Mesenchymal stem cell (in vitro differentiated cells and primary cell): ENCODE measurements at regions not wholly inside any gene's neighbourhood (a gene's known extent, or its start where the extent isn't known, plus 50 kb on each side); places are given as distances from the start of the nearest gene placed in this dataset.
A peak's percentile ranks its signal among the peaks of the same experiment; 100 is the strongest.

Source experiments
- DNase-seq: peaks from one replicate; pipeline ENCODE4 v3.0.0-alpha.2; 2013
- H2AFZ ChIP-seq: one replicate; pipeline ENCODE4 v1.6.1; 2013; ENCODE audit warnings: low read depth, mild to moderate bottlenecking, control low read depth, inconsistent platforms, low read length, moderate library complexity
- H2AK5ac ChIP-seq: 2 replicates; pipeline ENCODE4 v1.6.1; 2013; ENCODE audit warnings: low read length, moderate library complexity, mild to moderate bottlenecking, inconsistent platforms; ENCODE audit not compliant: severe bottlenecking
- H2BK120ac ChIP-seq: one replicate; pipeline ENCODE4 v1.6.1; 2013; ENCODE audit warnings: low read depth, mild to moderate bottlenecking, inconsistent platforms, low read length, moderate library complexity
- H2BK12ac ChIP-seq, 2 experiments: one replicate each; pipeline ENCODE4 v1.6.1; 2013; ENCODE audit warnings: inconsistent platforms in 2 of 2, low read length in 2 of 2, mild to moderate bottlenecking in 2 of 2, moderate library complexity in 2 of 2, control low read depth in 1 of 2
- H2BK15ac ChIP-seq: one replicate; pipeline ENCODE4 v1.6.1; 2013; ENCODE audit warnings: mild to moderate bottlenecking, low read depth, inconsistent platforms; ENCODE audit not compliant: poor library complexity, severe bottlenecking
- H2BK5ac ChIP-seq: 2 replicates; pipeline ENCODE4 v1.6.1; 2013; ENCODE audit warnings: low read depth, mild to moderate bottlenecking, low read length, control low read depth, inconsistent platforms; ENCODE audit not compliant: poor library complexity, severe bottlenecking
- H3K14ac ChIP-seq, 2 experiments: one replicate each; pipeline ENCODE4 v1.6.1; 2013; ENCODE audit warnings: inconsistent platforms in 2 of 2, low read length in 2 of 2, control low read depth in 1 of 2, mild to moderate bottlenecking in 1 of 2, moderate library complexity in 1 of 2
- H3K18ac ChIP-seq, 2 experiments: one replicate each; pipeline ENCODE4 v1.6.1; 2013; ENCODE audit warnings: inconsistent platforms in 2 of 2, low read length in 2 of 2, control low read depth in 1 of 2, low read depth in 1 of 2, mild to moderate bottlenecking in 1 of 2
- H3K23ac ChIP-seq, 2 experiments: one replicate each; pipeline ENCODE4 v1.6.1; 2013; ENCODE audit warnings: inconsistent platforms in 2 of 2, low read length in 2 of 2, mild to moderate bottlenecking in 2 of 2, moderate library complexity in 2 of 2, control low read depth in 1 of 2
- H3K27ac ChIP-seq: 2 replicates; pipeline ENCODE4 v1.5.1; 2013; ENCODE audit warnings: mild to moderate bottlenecking, moderate library complexity, low read length, control low read depth, inconsistent platforms; ENCODE audit not compliant: poor library complexity, severe bottlenecking
- H3K27me3 ChIP-seq, 2 experiments: 2 replicates each; pipeline versions ENCODE4 v1.6.1 to v1.7.0; 2013; ENCODE audit warnings: low read length in 2 of 2, mild to moderate bottlenecking in 2 of 2, moderate library complexity in 2 of 2, control low read depth in 1 of 2, inconsistent platforms in 1 of 2; ENCODE audit not compliant: control insufficient read depth in 1 of 2, insufficient read depth in 1 of 2
- H3K36me3 ChIP-seq, 2 experiments: 2 replicates each; pipeline versions ENCODE4 v1.6.1 to v1.7.0; 2013; ENCODE audit warnings: low read length in 2 of 2, control low read depth in 1 of 2, inconsistent platforms in 1 of 2, low read depth in 1 of 2, mild to moderate bottlenecking in 1 of 2; ENCODE audit not compliant: insufficient read depth in 2 of 2, control insufficient read depth in 1 of 2
- H3K4ac ChIP-seq, 2 experiments: one replicate each; pipeline ENCODE4 v1.6.1; 2013; ENCODE audit warnings: inconsistent platforms in 2 of 2, low read length in 2 of 2, mild to moderate bottlenecking in 2 of 2, moderate library complexity in 2 of 2, control low read depth in 1 of 2, low read depth in 1 of 2
- H3K4me1 ChIP-seq: 2 replicates; pipeline ENCODE4 v1.6.1; 2013; ENCODE audit warnings: low read depth, low read length, control low read depth; ENCODE audit not compliant: control insufficient read depth, insufficient read depth
- H3K4me2 ChIP-seq: 2 replicates; pipeline ENCODE4 v1.6.1; 2013; ENCODE audit warnings: low read length, mild to moderate bottlenecking, inconsistent platforms; ENCODE audit not compliant: poor library complexity, severe bottlenecking
- H3K4me3 ChIP-seq, 2 experiments: 2 replicates each; pipeline versions ENCODE4 v1.5.1 to v1.7.0; 2013; ENCODE audit warnings: low read length in 2 of 2, mild to moderate bottlenecking in 2 of 2, control low read depth in 1 of 2, low read depth in 1 of 2; ENCODE audit not compliant: insufficient read depth in 1 of 2
- H3K79me1 ChIP-seq: replicated peaks from 2 replicates; pipeline ENCODE4 v1.6.1; 2013; ENCODE audit warnings: mild to moderate bottlenecking, control low read depth, low read length, inconsistent platforms; ENCODE audit not compliant: poor library complexity, severe bottlenecking
- H3K9ac ChIP-seq: 2 replicates; pipeline ENCODE4 v1.7.0; 2013; ENCODE audit warnings: mild to moderate bottlenecking, low read length, moderate library complexity
- H3K9me3 ChIP-seq: 2 replicates; pipeline ENCODE4 v1.7.0; 2013; ENCODE audit warnings: mild to moderate bottlenecking, low read length; ENCODE audit not compliant: control insufficient read depth
- H4K8ac ChIP-seq: one replicate; pipeline ENCODE4 v1.6.1; 2013; ENCODE audit warnings: inconsistent platforms, mild to moderate bottlenecking, low read length, moderate library complexity
- H4K91ac ChIP-seq: one replicate; pipeline ENCODE4 v1.6.1; 2013; ENCODE audit warnings: mild to moderate bottlenecking, low read length, inconsistent platforms
- WGBS: methylation state at CpG from one replicate; pipeline ENCODE4 v1.1.7; 2013; ENCODE audit warnings: mixed read lengths; 5-methylcytosine and 5-hydroxymethylcytosine counted together

GRCh38 chr12:89950421-89950820, 241.8 kb upstream of the ATP2B1 start:
- Histone ChIP-seq H2BK5ac (no peak overlapping the region), H3K4ac (peak overlapping the region in 1 of 2 experiments; percentile 79), H4K91ac (no peak overlapping the region), H2BK120ac (no peak overlapping the region), H3K27me3 (no peaks in the 10 kb centered on the region), H3K9ac (peak overlapping the region; percentile 91), H3K18ac (peak overlapping the region; percentile 14 to 34), H2BK15ac (peak overlapping the region; percentile 60), H2AK5ac (no peak overlapping the region), H3K36me3 (no peaks in the 10 kb centered on the region), H3K4me1 (no peaks in the 10 kb centered on the region), H3K23ac (no peak overlapping the region), H2AFZ (no peak overlapping the region), H3K9me3 (no peaks in the 10 kb centered on the region), H4K8ac (peak overlapping the region; percentile 69), H3K4me3 (no peak overlapping the region), H3K79me1 (no peaks in the 10 kb centered on the region), H3K4me2 (no peak overlapping the region), H2BK12ac (peak overlapping the region in 1 of 2 experiments; percentile 86), H3K14ac (no peak overlapping the region), H3K27ac (no peak overlapping the region)
- WGBS = no CpG with 5 or more reads among the region's 1 CpG
- DNase-seq = no peak

GRCh38 chr12:89949457-89950195, 241.0 kb upstream of the ATP2B1 start:
- DNase-seq = peak; percentile 94
- no peaks in the 10 kb centered on the region for H3K27me3 ChIP-seq
- peak overlapping the region in 1 of 2 experiments; percentile 80 for H3K4ac ChIP-seq
- H3K27ac ChIP-seq = no peak overlapping the region
- peak overlapping the region in 1 of 2 experiments; percentile 39 for H3K4me3 ChIP-seq
- no peaks in the 10 kb centered on the region for H3K4me1 ChIP-seq
- H3K79me1 ChIP-seq = no peaks in the 10 kb centered on the region
- H3K4me2 ChIP-seq = no peak overlapping the region
- no peak overlapping the region for H2BK15ac ChIP-seq
- no peak overlapping the region for H2BK120ac ChIP-seq
- H2AK5ac ChIP-seq = no peak overlapping the region
- H4K91ac ChIP-seq = no peak overlapping the region
- peak overlapping the region; percentile 41 for H4K8ac ChIP-seq
- peak overlapping the region; percentile 12 to 76 for H3K18ac ChIP-seq
- peak overlapping the region; percentile 78 to 89 for H2BK12ac ChIP-seq
- 58% methylated on average over 4 of the region's 4 CpGs for WGBS
- no peak overlapping the region for H2AFZ ChIP-seq
- no peak overlapping the region for H3K23ac ChIP-seq
- no peaks in the 10 kb centered on the region for H3K9me3 ChIP-seq
- peak overlapping the region; percentile 91 for H3K9ac ChIP-seq
- H2BK5ac ChIP-seq = no peak overlapping the region
- no peaks in the 10 kb centered on the region for H3K36me3 ChIP-seq
- H3K14ac ChIP-seq = no peak overlapping the region

GRCh38 chr12:89948271-89949175, 239.9 kb upstream of the ATP2B1 start:
- Histone ChIP-seq H3K27me3 (no peaks in the 10 kb centered on the region), H3K18ac (peak overlapping the region; percentile 5 to 83), H2AK5ac (no peak overlapping the region), H3K4ac (peak overlapping the region in 1 of 2 experiments; percentile 58), H2AFZ (no peak overlapping the region), H3K4me2 (no peak overlapping the region), H2BK120ac (peak overlapping the region; percentile 19), H4K91ac (no peak overlapping the region), H3K4me1 (no peaks in the 10 kb centered on the region), H2BK5ac (no peak overlapping the region), H3K27ac (no peak overlapping the region), H3K4me3 (peak overlapping the region in 1 of 2 experiments; percentile 71), H3K23ac (no peak overlapping the region), H3K14ac (no peak overlapping the region), H3K9ac (peak overlapping the region; percentile 91), H3K9me3 (no peaks in the 10 kb centered on the region), H2BK12ac (no peak overlapping the region), H2BK15ac (no peak overlapping the region), H3K36me3 (no peaks in the 10 kb centered on the region), H3K79me1 (no peaks in the 10 kb centered on the region), H4K8ac (no peak overlapping the region)
- no peak for DNase-seq
- 20% methylated on average over 1 of the region's 1 CpG for WGBS
